GM10266 (cell line): ENCODE measurements at regions not wholly inside any gene's neighbourhood (a gene's known extent, or its start where the extent isn't known, plus 50 kb on each side); places are given as distances from the start of the nearest gene placed in this dataset.

Source experiments
- DNase-seq: peaks from one replicate; pipeline ENCODE4 v3.0.0; 2012; ENCODE audit errors: extremely low spot score
- TF ChIP-seq, protein P1 (sequence below): IDR thresholded peaks from 2 replicates; pipeline ENCODE4 v1.5.1; 2012; ENCODE audit warnings: mild to moderate bottlenecking, low read depth; ENCODE audit not compliant: control insufficient read depth, insufficient read depth; ENCODE audit errors: missing control alignments

DNA sequence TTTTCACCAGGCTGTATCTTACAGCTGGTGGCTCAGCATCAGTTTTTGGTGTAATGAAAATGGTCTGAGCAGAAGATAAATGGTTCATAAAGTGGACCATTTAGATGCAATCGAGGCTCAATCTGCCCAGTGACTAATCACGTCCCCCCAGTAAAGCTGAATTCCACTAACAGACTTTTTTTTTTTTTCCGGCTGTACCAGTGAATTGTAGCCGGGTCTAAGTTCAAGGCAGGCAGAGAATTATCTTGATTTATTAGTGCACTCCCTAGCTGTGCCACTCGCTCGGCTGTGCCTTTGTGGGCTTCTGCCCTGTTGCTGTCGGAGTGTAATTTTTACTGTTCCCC is 215.1 kb upstream of the POU3F3 start:
- TF ChIP-seq, protein P1, sequence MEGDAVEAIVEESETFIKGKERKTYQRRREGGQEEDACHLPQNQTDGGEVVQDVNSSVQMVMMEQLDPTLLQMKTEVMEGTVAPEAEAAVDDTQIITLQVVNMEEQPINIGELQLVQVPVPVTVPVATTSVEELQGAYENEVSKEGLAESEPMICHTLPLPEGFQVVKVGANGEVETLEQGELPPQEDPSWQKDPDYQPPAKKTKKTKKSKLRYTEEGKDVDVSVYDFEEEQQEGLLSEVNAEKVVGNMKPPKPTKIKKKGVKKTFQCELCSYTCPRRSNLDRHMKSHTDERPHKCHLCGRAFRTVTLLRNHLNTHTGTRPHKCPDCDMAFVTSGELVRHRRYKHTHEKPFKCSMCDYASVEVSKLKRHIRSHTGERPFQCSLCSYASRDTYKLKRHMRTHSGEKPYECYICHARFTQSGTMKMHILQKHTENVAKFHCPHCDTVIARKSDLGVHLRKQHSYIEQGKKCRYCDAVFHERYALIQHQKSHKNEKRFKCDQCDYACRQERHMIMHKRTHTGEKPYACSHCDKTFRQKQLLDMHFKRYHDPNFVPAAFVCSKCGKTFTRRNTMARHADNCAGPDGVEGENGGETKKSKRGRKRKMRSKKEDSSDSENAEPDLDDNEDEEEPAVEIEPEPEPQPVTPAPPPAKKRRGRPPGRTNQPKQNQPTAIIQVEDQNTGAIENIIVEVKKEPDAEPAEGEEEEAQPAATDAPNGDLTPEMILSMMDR, result no peak
- DNase-seq, result no peak

DNA sequence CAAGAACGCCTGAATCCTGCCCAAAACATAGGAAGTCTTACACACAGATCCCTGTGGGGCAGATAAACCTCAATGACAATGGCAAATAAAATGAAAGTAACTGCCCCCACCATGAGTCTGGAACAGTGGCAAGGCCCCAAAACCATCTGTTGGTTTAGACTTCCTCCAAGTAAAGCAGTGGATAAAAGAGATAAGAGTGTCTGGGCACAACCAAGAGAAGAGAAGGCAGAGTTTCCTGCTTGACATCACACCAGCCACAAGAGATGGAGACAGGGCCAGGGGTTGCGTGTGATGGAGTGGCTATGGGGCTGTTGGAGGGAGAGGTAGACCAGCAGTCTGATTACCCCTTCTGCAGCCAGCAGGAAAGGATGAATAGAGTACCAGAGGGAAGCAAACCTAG is 212.1 kb upstream of the POU3F3 start:
- DNase-seq, result no peak
- TF ChIP-seq, protein P1, result no peak

DNA sequence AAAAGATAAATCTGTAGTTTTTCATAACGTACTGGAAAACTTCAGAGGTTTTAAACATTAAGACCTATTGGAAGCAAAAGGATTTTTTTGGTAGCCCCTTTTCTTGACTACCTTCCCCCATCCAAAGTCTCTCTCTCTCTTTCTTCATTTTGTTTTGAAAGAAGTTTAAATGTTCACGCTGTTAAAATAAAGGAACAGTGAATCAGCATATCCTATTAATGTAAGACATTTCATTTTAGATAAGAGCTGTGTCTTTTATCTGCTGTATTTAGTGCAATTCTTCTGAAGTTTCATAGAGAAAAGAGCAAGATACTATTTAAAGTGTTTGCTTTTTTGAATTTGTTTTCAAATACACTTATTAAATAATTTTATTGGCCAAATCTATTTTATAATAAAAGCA is 205.5 kb upstream of the POU3F3 start:
- TF ChIP-seq, protein P1, result no peak
- no peak for DNase-seq

DNA sequence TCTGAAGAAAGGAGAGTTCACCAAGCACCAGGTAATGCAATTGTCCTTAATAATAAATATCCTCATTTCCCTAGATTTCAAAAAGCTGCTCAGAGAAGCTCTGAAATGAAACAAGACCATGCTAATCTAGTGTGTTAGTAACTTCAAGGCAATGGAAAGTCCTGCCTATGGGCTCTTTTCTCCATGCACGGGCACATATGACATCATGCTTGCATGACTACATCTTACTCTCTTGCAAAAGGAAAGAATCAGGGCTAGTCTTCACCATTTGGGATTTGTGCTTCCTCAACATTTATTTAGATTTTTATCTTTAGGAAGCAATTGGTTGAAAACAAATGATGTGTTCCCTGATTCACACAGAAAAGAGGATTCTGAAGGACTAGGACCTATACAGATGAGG is 204.0 kb upstream of the POU3F3 start:
- no peak for DNase-seq
- TF ChIP-seq, protein P1, result no peak

DNA sequence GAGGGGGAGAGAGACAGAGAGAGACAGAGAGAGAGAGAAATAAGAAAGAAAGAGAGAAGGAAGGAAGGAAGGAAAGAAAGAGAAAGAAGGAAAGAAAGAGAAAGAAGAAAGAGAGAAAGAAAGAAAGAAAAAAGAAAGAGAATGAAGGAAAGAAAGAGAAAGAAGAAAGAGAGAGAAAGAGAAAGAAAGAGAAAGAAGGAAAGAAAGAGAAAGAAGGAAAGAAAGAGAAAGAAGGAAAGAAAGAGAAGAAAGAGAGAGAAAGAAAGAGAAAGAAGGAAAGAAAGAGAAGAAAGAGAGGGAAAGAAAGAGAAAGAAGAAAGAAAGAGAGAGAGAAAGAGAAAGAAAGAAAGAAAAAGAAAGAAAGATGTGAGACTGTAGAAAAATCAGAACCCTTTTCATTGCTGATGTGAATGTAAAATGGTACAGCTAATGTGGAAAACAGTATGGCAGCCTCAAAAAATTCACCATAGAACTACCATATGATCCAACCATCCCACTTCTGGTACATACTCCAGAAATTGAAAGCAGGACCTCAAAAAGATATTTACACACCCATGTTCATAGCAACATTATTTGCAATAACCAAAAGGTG is 203.4 kb upstream of the POU3F3 start:
- TF ChIP-seq, protein P1, result no peak
- no peak for DNase-seq

DNA sequence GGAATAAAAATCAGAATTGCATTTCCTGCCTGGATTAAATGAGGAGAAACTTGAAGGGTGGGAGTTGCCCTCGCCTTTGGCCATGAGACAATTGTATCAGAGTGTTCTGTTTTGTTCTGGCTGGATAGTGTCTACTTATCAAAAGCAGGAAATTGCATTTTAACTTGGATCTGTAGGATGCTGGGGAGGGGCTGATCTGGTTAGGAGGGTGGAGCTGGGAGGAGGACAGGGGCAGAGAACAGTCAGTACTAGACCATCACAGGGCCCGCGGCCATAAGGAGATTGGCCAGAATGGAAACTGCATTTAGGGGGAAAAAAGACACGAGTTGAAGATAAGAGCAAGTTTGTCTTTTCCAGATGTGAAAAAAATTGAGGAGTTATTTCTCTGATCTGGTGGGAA is 199.1 kb upstream of the POU3F3 start:
- TF ChIP-seq, protein P1, result no peak
- no peak for DNase-seq

DNA sequence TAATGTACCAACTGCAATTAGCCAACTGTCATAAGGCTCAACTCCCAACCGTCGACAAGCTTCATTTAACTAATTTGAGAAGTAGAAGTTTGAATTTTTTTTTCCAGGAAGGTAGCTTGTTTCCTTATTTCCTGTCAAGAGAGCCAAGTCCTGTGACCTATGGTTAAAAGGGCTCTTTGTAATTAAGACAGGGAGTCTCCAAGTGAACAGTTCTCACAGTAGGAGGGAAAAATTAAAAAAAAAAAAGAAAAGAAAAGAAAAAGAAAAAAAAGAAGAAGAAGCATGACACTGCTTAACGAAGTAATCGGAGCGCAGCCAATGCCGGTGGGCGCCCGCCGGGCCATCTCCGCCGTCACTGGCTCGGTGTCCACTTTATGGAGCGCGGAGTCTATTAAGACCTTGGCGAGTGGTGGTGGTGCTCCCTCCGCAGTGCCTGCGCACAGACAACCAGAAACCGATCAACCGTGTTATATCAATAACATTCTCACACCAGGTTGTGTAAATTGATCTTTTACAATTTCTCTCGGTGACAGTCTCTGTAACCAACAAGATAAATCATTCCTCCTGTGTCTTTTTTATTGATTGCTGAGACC is 197.2 kb upstream of the POU3F3 start:
- DNase-seq, result no peak
- TF ChIP-seq, protein P1, result no peak
